GM18861 (cell line): ENCODE measurements at regions not wholly inside any gene's neighbourhood (a gene's known extent, or its start where the extent isn't known, plus 50 kb on each side); places are given as distances from the start of the nearest gene placed in this dataset.
"Not testable (repeated sequence)": the region's sequence is repeated elsewhere in the genome, so short reads cannot be mapped to it uniquely, and the experiment has no call there.

Source experiments
- ATAC-seq: cut with Tn5 transposase; IDR thresholded peaks from one replicate; pipeline ENCODE4 v1.9.1; 2021; ENCODE audit not compliant: unreplicated experiment

DNA sequence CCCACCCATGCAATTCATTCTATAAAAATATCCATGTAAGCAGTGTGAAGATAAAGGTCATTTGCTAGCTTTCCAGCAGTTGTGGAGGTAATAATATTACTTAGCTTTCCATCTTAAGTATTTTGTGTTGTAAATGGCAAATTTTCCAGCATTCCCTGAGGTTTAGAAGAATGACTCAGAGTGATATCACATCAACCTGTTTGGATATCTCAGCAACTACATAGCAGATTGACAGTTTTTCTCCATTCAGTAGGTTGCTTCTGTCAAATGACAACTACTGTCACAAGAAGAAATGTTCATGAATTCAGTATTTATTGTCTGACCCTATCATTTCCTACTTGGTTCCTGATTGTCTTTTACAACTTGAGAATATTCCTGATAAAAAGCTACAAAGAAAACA lies 434.9 kb upstream of the GALNTL6 start:
- no peak for ATAC-seq

DNA sequence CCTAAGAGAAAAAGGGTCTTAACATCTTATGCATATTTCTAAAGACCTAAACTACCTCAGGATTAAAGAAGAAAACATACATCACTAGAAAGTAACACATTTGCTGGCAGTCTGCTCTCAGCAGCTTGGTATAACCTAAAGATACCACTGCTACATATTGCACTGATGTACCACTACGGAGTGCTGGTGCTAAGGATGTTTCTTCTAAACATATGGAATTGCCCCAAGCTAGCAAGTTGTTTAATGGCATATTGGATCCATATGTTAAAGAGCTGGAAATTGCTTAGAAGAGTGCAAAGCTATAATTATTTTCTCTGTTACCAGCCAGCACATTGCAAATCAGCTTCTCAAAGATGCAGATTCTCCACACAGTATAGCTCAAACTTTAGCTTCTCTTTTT lies 436.5 kb upstream of the GALNTL6 start:
- ATAC-seq, result no peak

DNA sequence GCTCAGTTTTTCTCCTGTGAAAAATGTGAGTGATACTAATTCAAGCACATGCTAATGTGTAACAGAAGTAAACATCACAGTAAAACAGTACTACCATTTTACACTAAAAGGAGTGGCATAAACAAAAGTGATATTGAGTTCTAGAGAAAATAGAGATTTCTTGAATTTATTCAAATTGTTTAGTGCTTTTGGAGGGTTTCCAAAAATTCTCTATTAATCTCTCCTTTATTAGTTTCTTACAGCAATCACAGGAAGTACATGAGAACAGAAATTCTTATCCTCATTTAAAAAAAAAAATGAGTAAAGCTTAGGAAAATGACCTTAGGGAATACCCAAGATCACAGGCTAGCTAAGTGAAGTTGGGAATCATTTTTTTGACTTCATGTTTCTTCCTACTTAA lies 459.7 kb upstream of the GALNTL6 start:
- no peak for ATAC-seq

DNA sequence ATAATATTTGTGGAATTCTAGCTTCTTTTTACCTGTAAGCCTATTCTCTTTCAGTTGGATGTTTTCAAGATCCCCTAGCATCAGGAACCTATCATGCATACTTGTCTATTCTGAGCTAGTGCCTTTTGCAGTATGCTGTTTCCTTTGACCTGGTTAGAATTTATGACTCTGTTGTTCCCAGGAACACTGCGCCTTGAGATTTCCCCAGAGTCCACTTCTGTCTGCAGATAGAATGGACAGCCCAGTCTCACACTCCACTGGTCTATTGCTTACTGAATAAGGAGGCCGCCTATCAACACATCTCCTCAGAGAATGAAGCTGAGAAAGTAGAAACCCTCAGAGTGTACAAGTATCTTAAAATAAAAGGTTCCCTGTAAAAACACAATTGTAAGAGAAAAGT lies 465.1 kb upstream of the GALNTL6 start:
- ATAC-seq, result no peak

DNA sequence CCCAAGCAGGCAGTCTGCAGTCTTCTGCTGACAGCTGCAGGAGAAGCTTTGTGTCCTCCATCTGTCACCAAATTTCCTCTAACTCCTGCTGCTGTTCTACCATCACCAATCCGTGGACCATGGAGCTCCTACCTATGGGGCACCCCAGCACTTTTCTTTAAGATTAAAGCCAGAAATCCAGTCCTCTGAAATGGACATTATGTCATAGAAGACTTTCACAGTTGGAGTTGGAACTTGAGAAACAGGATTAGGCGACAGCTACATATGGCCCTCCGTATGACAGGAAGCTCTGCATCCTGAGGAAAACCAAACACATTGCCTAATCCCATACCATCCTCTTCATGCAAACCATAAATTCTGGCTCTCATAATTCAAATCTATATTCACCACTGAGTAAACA lies 470.6 kb upstream of the GALNTL6 start:
- ATAC-seq, result no peak

DNA sequence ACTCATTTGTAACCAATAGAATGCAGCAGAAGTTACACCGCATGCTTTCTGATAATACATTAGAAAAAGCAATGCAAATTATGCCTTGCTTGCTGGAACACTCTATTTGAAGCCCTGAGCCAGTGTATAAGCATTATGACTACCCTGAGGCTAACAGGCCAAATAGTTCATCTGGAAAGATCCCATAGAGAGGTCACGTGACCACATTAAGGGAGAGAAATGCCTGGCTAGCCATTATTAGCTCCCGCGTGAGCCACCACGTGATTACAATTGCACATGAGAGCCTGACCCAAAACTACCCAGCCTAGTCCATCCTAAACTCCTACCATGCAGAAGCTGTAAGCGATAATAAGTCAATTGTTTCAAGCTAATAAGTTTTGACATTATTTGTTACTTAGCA lies 472.9 kb upstream of the GALNTL6 start:
- no peak for ATAC-seq

DNA sequence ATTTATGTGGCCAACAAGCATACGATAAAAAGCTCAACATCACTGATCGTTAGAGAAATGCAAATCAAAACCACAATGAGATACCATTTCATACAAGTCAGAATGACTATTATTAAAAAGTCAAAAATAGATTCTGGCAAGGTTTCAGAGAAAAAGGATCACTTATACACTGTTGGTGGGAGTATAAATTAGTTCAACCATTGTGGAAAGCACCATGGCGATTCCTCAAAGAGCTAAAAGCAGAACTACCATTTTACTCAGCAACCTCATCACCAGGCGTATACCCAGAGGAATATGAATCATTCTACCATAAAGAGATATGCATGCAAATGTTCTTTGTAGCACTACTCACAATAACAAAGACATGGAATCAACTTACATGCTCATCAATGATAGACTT lies 478.7 kb upstream of the GALNTL6 start:
- peak; percentile 64 for ATAC-seq

DNA sequence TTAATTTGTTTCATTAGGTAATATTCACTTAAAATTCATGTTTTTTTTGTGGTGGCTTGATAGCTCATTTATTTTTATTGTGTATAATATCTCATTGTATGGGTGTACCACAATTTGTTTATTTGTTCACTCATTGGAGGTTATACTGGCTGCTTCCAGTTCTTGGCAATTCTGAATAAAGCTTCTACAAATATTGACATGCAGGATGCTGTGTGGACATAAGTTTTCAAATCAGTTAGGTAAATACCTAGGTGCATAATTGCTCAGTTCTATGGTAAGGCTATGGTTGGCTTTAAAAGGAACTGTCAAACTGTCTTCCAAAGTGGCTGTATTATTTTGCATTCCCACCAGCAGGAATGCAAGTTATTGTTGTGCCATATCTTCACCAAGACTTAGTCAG lies 504.5 kb upstream of the GALNTL6 start:
- ATAC-seq, result no peak

DNA sequence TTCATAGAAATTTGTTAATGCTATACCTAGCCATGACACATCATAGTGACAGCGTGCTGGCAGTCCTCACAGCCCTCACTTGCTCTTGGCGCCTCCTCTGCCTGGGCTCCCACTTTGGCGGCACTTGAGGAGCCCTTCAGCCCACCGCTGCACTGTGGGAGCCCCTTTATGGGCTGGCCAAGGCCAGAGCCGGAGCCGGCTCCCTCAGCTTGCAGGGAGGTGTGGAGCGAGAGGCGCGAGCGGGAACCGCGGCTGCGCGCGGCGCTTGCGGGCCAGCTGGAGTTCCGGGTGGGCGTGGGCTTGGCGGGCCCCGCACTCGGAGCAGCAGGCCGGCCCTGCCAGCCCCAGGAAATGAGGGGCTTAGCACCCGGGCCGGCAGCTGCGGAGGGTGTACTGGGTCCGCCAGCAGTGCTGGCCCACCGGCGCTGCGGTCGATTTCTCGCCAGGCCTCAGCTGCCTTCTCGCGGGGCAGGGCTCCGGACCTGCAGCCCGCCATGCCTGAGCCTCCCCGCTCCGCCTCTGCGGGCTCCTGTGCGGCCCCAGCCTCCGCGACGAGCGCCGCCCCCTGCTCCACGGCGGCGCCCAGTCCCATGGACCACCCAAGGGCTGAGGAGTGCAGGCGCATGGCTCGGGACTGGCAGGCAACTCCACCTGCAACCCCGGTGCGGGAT lies 515.0 kb upstream of the GALNTL6 start:
- ATAC-seq, result not testable (repeated sequence)

DNA sequence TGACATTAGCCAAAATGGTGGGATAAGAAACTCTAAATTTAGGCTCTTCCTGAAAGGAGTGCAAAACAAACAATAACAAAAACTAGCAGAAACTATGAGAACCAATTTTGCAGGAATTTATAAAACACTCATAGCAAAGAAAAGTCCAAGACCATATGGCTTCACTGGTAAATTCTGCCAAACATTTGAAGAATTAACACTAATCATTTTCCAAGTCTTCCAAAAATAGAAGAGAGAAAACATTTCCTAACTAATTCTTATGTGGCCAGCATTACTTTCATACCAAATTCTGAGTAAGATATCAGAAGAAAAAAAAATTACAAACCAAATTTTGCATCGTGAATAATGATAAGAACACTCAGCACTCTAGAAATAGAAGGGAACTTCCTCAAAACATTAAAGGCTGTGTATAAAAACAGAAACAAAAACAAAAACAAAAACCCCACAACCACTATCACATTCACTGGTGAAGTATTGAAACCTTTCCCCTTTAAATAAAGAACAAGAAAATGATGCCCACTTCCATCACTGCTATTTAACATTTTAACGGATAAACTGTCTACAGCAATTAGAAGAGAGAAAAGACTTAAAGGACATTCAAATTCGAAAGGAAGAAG lies 524.3 kb upstream of the GALNTL6 start:
- ATAC-seq, result no peak

DNA sequence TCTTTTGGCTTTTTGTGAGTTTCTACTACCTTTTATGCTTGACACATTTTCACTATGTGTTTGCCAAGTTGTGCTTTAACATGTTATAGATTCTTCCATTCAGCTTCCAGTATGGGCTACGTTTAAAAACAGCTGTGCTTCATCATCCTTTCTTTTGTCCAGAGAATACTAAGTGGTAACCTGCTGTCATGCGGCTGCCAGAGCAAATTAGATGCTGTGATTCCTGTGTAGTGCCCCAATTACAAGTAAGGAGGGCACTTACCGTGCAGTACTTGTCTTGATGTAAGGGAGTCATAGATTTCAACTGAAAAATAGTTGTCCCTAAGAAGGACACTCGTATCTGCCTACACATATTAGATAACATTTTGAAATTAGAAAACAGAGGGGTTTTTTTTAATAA lies 531.8 kb upstream of the GALNTL6 start:
- no peak for ATAC-seq

DNA sequence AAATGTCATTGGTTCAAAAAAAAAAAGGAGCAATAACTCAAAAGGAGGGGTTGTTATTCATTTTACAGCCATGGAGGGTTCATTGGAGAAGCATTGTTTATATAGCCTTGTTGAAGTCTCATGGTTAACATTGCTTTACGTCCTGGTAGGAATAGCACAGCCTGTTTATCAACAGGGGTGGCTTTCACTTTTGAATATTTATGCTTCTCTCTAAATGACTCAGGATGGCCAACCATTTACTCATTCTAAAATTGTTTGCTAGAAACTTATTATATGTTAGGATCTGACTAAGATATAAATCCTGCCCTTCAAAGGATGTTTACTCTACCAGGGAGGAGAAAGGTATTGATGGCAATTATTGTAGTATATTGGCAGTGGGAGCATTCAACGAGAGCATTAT lies 534.1 kb upstream of the GALNTL6 start:
- ATAC-seq, result no peak

DNA sequence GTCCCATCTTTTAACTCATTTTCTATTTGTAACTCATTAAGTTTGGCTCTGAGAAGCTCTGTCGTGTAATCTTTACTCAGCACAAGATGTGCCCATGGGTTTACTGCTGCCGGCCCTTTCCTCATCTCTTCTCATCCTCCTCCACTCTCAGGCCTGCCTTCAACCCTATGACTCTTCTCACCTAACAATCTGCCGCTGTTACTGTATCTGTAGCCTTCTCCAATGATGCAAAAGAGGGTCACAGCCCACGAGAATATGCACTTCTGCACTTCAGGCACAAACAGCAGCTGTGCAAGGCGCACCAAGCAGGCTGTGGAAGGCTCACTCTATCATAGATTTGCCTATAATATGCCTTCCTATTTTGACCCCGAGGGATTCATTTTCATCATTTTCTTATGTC lies 546.5 kb upstream of the GALNTL6 start:
- ATAC-seq, result no peak

DNA sequence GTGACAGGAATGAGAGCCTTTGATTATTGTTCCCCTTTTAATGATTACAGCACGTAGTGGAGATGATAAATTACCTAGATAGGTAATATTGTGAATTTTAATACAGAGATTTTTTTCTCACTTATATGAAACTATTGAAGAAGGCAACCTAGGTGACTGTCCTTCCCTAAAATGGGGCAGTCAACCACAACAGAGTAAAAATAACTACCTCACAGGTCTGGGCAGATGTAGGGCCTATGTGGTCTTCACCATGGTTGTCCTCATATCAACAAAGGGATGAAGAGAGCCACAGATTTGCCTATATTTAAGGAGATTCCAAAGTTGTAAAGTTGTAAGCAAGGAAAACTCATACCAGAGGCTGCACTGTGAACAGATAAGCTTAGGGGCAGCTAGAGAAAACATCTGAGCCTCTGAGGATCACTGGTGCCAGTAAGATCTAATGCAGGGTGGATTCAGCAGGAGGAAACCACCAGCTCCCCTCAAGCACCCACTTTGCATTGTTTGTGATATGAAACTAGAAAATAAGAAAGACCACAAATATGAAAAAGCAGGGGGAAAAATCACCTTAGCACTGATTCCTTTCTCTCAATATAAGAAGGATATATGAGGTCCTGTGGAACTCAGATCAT lies 547.9 kb upstream of the GALNTL6 start:
- no peak for ATAC-seq

DNA sequence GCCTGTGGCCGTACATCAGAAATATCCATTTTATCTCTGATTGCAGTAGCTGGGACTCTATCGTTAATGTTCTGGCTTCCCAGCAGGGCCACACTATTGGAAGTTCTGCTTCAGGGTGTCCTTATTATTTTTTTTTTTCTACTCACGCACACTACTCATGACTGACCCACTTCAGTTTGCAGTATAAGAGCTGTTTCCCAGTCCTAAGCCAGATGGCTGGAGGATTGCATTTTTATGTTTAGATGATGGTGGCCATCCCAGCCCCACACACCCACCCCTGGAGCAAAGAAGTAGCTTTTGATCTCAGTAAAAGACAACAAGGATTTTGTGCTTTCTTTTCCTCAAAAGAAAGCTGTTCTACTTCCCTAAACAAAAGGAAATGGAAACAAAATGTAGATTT lies 557.0 kb upstream of the GALNTL6 start:
- ATAC-seq, result no peak

DNA sequence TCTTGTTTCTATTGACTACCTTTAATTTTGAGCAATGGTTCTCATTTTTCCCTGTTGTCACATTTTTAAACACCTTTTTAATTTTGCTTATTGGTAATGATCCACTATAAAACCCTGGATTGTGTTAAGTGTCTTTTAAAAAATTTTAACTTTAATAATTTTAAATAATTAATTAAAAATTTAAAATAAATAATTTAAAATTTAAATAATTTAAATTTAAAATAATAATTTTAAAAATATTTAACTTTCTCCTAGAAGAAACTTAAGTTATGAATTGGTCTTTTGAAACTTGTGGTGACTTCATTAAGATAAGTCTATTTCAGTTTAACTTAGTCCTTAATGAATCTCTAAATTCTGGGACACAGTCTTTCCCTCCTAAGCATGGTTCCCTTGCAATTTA lies 566.3 kb upstream of the GALNTL6 start:
- no peak for ATAC-seq

DNA sequence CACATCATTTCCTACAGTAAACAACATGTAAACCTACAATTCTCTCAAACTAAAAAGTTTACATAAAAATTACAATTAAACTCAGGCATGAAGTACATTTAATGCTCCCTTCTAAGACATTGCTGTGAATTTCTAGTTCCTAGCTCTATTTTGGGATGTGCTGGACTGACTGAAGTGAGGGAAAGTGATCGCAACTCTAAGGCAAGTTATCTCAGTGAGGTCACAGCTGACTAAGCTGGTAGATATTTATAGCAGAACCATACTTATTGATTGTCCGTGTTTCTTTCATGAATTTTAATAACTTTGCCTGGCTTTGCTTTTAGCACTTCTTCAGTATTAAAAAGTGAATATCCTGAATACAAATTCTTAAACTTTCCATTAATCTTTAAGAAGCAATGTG lies 570.4 kb upstream of the GALNTL6 start:
- ATAC-seq, result no peak

DNA sequence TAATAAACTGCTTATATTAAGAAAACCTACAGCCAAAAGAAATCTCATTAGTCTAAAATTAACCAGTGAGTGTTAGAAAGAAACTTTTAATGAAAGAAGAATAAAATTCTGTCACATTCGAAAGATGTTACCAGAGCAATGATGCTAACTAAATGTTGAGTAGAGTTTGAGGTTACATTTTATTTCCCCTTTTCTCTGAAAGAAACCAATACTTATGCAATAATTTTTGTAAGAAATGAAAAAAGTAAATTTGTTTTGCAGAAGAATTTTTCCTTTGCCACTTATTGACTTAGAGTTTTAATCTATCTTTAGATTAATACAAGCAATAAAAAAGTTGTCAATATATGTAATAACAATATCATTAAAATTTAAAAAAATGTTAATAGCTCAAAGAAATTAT lies 574.0 kb upstream of the GALNTL6 start:
- ATAC-seq, result no peak

DNA sequence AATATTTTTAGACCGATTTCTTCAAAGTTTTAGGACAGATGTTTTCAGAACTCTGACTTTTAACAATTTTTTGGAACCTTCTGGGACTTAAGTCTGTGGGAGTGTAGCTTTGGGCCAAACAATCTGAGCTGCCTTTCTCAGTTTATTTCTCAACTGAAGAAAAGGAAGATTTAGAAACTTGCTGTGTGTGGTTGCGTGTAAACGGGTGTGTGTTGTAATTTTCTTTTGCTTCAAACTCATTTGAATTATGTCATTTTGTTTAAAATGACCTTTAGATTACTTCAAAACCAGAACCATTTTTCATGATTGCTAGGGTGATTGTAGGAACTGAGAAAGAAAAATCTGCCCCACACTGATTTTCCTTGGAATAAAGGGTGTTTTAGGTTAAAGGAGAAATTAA lies 577.7 kb upstream of the GALNTL6 start:
- no peak for ATAC-seq

DNA sequence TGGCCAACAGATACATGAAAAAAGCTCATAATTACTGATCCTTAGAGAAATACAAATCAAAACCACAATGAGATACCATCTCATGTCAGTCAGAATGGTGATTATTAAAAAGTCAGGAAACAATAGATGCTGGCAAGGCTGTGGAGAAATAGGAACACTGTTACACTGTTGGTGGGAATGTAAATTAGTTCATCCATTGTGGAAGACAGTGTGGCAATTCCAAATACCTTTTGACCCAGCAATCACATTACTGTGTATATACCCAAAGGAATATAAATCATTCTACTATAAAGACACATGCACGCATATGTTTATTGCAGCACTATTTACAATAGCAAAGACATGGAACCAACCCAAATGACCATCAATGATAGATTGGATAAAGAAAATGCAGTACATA lies 583.9 kb upstream of the GALNTL6 start:
- not testable (repeated sequence) for ATAC-seq

DNA sequence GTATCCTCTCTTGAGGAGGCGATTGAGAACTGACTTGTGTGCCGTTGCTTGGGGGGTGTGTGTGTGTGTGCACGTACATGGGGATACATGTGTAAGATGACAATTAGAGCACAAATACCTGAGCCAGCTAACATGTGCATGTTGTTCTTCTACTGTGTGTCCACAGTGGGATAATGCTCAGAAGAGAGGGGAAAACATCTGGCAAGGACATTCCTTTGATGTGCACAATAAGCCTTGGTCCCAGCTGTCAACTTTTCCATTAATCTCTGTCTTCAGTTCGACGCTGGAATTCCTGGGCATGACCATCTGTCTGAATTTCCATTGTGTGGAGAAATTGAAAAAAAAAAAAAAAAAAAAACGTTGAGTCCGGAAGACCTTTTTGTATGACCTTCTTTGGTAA lies 592.0 kb upstream of the GALNTL6 start:
- ATAC-seq, result no peak

DNA sequence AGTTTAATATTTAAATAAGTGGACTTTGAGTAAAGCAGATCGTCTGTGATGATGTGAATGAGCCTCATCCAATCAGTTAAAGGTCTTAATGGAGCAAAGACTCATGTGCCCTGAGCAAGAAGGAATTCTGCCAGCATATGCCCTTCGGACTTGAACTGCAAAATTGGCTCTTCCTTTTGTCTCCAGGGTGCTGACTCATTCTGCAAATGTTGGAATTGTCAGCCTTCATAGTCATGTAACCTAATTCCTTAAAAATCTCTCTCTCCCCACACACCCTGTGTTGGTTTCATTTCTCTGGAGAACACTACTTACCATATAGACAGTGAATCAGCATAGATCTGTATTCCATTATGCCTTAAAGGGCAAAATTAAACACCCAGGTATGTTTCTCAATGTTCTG lies 609.8 kb upstream of the GALNTL6 start:
- ATAC-seq, result no peak

DNA sequence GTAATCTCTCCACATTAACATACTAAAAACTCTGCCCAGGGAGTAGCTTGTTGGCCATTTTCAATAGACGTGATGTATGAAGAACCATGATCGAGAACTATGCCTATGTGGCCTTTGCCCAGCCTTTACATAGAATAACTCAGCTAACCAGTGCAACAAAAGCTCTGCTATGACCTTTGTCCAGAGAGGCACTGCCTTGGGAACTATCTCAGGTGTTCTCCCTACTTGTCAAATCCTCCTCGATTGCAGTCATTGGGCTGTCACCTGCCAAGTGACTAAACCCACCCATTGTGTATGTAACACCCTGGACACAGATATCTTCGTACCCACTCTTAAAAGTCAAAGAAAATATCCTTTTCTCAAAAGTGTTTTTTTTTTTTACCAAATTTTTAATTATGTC lies 610.3 kb upstream of the GALNTL6 start:
- no peak for ATAC-seq
